HG03139 (cell line): ENCODE measurements at regions not wholly inside any gene's neighbourhood (a gene's known extent, or its start where the extent isn't known, plus 50 kb on each side); places are given as distances from the start of the nearest gene placed in this dataset.

Source experiments
- ATAC-seq: cut with Tn5 transposase; IDR thresholded peaks from one replicate; pipeline ENCODE4 v1.9.1; 2021; ENCODE audit not compliant: unreplicated experiment

GRCh38 chr10:21068026-21068656, 171.0 kb upstream of the NEBL start:
- ATAC-seq, result no peak

- no peak for ATAC-seq
Measured at GRCh38 chr10:21065621-21066248, 168.6 kb upstream of the NEBL start.

GRCh38 chr10:21061982-21062381, 164.9 kb upstream of the NEBL start:
- ATAC-seq, result no peak

GRCh38 chr10:21061184-21061583, 164.1 kb upstream of the NEBL start:
- no peak for ATAC-seq

GRCh38 chr10:21060626-21061025, 163.5 kb upstream of the NEBL start:
- no peak for ATAC-seq

- no peak for ATAC-seq
Measured at GRCh38 chr10:21057989-21058388, 160.9 kb upstream of the NEBL start.

GRCh38 chr10:21057436-21057835, 160.3 kb upstream of the NEBL start:
- ATAC-seq, result no peak

- no peak for ATAC-seq
Measured at GRCh38 chr10:21056461-21056860, 159.3 kb upstream of the NEBL start.

- no peak for ATAC-seq
Measured at GRCh38 chr10:21055339-21056135, 158.4 kb upstream of the NEBL start.

GRCh38 chr10:21053953-21054690, 157.0 kb upstream of the NEBL start:
- no peak for ATAC-seq

GRCh38 chr10:21052709-21053104, 155.6 kb upstream of the NEBL start:
- no peak for ATAC-seq

GRCh38 chr10:21052072-21052708, 155.1 kb upstream of the NEBL start:
- no peak for ATAC-seq

GRCh38 chr10:21049482-21049881, 152.4 kb upstream of the NEBL start:
- no peak for ATAC-seq

GRCh38 chr10:21048068-21048467, 151.0 kb upstream of the NEBL start:
- ATAC-seq, result no peak

- no peak for ATAC-seq
Measured at GRCh38 chr10:21047511-21047910, 150.4 kb upstream of the NEBL start.

- ATAC-seq, result no peak
Measured at GRCh38 chr10:21047096-21047495, 150.0 kb upstream of the NEBL start.

GRCh38 chr10:21043044-21043443, 145.9 kb upstream of the NEBL start:
- ATAC-seq, result no peak

- ATAC-seq, result no peak
Measured at GRCh38 chr10:21042536-21042935, 145.4 kb upstream of the NEBL start.

- no peak for ATAC-seq
Measured at GRCh38 chr10:21041763-21042458, 144.8 kb upstream of the NEBL start.

- ATAC-seq, result no peak
Measured at GRCh38 chr10:21039721-21040120, 142.6 kb upstream of the NEBL start.
